ENCODE measurements at regions not wholly inside any gene's neighbourhood (a gene's known extent, or its start where the extent isn't known, plus 50 kb on each side); places are given as distances from the start of the nearest gene placed in this dataset.

- TF ChIP-seq, protein P1, sequence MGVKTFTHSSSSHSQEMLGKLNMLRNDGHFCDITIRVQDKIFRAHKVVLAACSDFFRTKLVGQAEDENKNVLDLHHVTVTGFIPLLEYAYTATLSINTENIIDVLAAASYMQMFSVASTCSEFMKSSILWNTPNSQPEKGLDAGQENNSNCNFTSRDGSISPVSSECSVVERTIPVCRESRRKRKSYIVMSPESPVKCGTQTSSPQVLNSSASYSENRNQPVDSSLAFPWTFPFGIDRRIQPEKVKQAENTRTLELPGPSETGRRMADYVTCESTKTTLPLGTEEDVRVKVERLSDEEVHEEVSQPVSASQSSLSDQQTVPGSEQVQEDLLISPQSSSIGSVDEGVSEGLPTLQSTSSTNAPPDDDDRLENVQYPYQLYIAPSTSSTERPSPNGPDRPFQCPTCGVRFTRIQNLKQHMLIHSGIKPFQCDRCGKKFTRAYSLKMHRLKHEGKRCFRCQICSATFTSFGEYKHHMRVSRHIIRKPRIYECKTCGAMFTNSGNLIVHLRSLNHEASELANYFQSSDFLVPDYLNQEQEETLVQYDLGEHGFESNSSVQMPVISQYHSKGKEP (tag by site-specific recombination; IDR thresholded peaks at IDR 0.05) = no peak
- TF ChIP-seq ZSCAN23 (tag by site-specific recombination; IDR thresholded peaks at IDR 0.05) = no peak
Measured at GRCh38 chr2:134778372-134778771, 59.6 kb upstream of the TMEM163 start (continued).

- no peak overlapping the region for H3K4me3 ChIP-seq (ENCODE audit: low read depth, low read length)
- no peaks in the 10 kb centered on the region for H3K9me3 ChIP-seq (ENCODE audit: control insufficient read depth, insufficient read depth, low read depth, low read length)
- ChIA-PET POLR2A (no interaction called here), CTCF (no interaction called here)
- no peaks in the 10 kb centered on the region for H3K36me3 ChIP-seq (ENCODE audit: control insufficient read depth in 2 of 2, insufficient read depth in 1 of 2, low read length in 2 of 2)
- no peak overlapping the region for H3K27ac ChIP-seq (ENCODE audit: extremely low read depth, low read depth, low read length)
- TF ChIP-seq ZNF132 (tag by site-specific recombination; IDR thresholded peaks at IDR 0.05; ENCODE audit: borderline replicate concordance) = no peak
- TF ChIP-seq ZNF311 (tag by site-specific recombination; IDR thresholded peaks at IDR 0.05; ENCODE audit: borderline replicate concordance) = no peak
- TF ChIP-seq, protein P2, sequence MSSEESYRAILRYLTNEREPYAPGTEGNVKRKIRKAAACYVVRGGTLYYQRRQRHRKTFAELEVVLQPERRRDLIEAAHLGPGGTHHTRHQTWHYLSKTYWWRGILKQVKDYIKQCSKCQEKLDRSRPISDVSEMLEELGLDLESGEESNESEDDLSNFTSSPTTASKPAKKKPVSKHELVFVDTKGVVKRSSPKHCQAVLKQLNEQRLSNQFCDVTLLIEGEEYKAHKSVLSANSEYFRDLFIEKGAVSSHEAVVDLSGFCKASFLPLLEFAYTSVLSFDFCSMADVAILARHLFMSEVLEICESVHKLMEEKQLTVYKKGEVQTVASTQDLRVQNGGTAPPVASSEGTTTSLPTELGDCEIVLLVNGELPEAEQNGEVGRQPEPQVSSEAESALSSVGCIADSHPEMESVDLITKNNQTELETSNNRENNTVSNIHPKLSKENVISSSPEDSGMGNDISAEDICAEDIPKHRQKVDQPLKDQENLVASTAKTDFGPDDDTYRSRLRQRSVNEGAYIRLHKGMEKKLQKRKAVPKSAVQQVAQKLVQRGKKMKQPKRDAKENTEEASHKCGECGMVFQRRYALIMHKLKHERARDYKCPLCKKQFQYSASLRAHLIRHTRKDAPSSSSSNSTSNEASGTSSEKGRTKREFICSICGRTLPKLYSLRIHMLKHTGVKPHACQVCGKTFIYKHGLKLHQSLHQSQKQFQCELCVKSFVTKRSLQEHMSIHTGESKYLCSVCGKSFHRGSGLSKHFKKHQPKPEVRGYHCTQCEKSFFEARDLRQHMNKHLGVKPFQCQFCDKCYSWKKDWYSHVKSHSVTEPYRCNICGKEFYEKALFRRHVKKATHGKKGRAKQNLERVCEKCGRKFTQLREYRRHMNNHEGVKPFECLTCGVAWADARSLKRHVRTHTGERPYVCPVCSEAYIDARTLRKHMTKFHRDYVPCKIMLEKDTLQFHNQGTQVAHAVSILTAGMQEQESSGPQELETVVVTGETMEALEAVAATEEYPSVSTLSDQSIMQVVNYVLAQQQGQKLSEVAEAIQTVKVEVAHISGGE (tag by site-specific recombination; conservative IDR thresholded peaks at IDR 0.05; ENCODE audit: low read depth) = no peak
- TF ChIP-seq ZNF24 (tag by site-specific recombination; IDR thresholded peaks at IDR 0.05) = no peak
- TF ChIP-seq IKZF3 (tag by site-specific recombination; IDR thresholded peaks at IDR 0.05) = no peak
- no peak for TF ChIP-seq ZNF514 (tag by site-specific recombination; IDR thresholded peaks at IDR 0.05)
- no peak for TF ChIP-seq ZNF747 (tag by site-specific recombination; IDR thresholded peaks at IDR 0.05)
- TF ChIP-seq ZNF521 (tag by site-specific recombination; IDR thresholded peaks at IDR 0.05) = no peak
- no peak for TF ChIP-seq KLF7 (tag by site-specific recombination; IDR thresholded peaks at IDR 0.05; ENCODE audit: borderline replicate concordance)
- no peak for TF ChIP-seq ZSCAN4 (tag by site-specific recombination; IDR thresholded peaks at IDR 0.05)
- TF ChIP-seq SETDB1 (IDR thresholded peaks at IDR 0.05; ENCODE audit: insufficient read length, low read length) = no peak
- no peak for TF ChIP-seq ZNF398 (tag by site-specific recombination; IDR thresholded peaks at IDR 0.05)
- TF ChIP-seq ZBTB20 (tag by site-specific recombination; IDR thresholded peaks at IDR 0.05) = no peak
- TF ChIP-seq, protein P3, sequence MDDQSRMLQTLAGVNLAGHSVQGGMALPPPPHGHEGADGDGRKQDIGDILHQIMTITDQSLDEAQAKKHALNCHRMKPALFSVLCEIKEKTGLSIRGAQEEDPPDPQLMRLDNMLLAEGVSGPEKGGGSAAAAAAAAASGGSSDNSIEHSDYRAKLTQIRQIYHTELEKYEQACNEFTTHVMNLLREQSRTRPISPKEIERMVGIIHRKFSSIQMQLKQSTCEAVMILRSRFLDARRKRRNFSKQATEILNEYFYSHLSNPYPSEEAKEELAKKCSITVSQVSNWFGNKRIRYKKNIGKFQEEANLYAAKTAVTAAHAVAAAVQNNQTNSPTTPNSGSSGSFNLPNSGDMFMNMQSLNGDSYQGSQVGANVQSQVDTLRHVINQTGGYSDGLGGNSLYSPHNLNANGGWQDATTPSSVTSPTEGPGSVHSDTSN (CRISPR knock-in tag; IDR thresholded peaks at IDR 0.05) = no peak
- no peak for TF ChIP-seq ZNF138 (tag by site-specific recombination; IDR thresholded peaks at IDR 0.05; ENCODE audit: borderline replicate concordance)
- TF ChIP-seq ZNF639 (tag by site-specific recombination; IDR thresholded peaks at IDR 0.05) = no peak
- no peak for TF ChIP-seq ZNF510 (tag by site-specific recombination; IDR thresholded peaks at IDR 0.05; ENCODE audit: insufficient replicate concordance)
- TF ChIP-seq ZNF155 (tag by site-specific recombination; IDR thresholded peaks at IDR 0.05) = no peak
- no peaks in the 10 kb centered on the region for H3K4me1 ChIP-seq (ENCODE audit: control insufficient read depth, insufficient read depth, low read length)
Measured at GRCh38 chr2:134780972-134781371, 57.4 kb upstream of the ACMSD start.

Measured in HEK293 (cell line).